RWPE2 (cell line): ENCODE measurements at regions not wholly inside any gene's neighbourhood (a gene's known extent, or its start where the extent isn't known, plus 50 kb on each side); places are given as distances from the start of the nearest gene placed in this dataset.
"Not testable (repeated sequence)": the region's sequence is repeated elsewhere in the genome, so short reads cannot be mapped to it uniquely, and the experiment has no call there.

Experiments used
- ATAC-seq: fragments of 200-7000 bp; cut with Tn5 transposase; 3 replicates; pipeline ENCODE4 v1.9.1; 2021; ENCODE audit warnings: low read depth
- DNase-seq: peaks from one replicate; pipeline ENCODE4 v3.0.0-alpha.2; 2020; ENCODE audit warnings: low spot score
- H3K27ac ChIP-seq: fragments of 450-650 bp; 2 replicates; pipeline ENCODE4 v1.5.1; 2017; ENCODE audit warnings: mild to moderate bottlenecking; ENCODE audit not compliant: poor library complexity, severe bottlenecking
- H3K27me3 ChIP-seq: fragments of 250-450 bp; sonication (Bioruptor Pico); 2 replicates; pipeline ENCODE4 v1.5.1; 2021; ENCODE audit warnings: mild to moderate bottlenecking, moderate library complexity; ENCODE audit not compliant: insufficient read depth, poor library complexity, severe bottlenecking
- H3K36me3 ChIP-seq: fragments of 250-450 bp; sonication (Bioruptor Pico); 2 replicates; pipeline ENCODE4 v1.5.1; 2020; ENCODE audit warnings: low read depth, mild to moderate bottlenecking, moderate library complexity
- H3K4me1 ChIP-seq: fragments of 250-450 bp; sonication (Bioruptor Pico); 2 replicates; pipeline ENCODE4 v1.5.1; 2021; ENCODE audit warnings: mild to moderate bottlenecking, moderate library complexity; ENCODE audit not compliant: insufficient read depth, poor library complexity, severe bottlenecking
- H3K4me3 ChIP-seq: fragments of 250-450 bp; sonication (Bioruptor Pico); 2 replicates; pipeline ENCODE4 v1.5.1; 2021; ENCODE audit warnings: mild to moderate bottlenecking, moderate library complexity; ENCODE audit not compliant: severe bottlenecking
- H3K9me3 ChIP-seq: fragments of 250-450 bp; sonication (Bioruptor Pico); 2 replicates; pipeline ENCODE4 v1.5.1; 2021; ENCODE audit warnings: mild to moderate bottlenecking, moderate library complexity; ENCODE audit not compliant: severe bottlenecking
- CTCF ChIP-seq: fragments of 450-650 bp; IDR thresholded peaks from one replicate; pipeline ENCODE4 v1.5.1; 2017; ENCODE audit warnings: mild to moderate bottlenecking, moderate library complexity; ENCODE audit not compliant: poor library complexity, severe bottlenecking

GRCh38 chr21:18826562-18826961 is 423.0 kb upstream of the TMPRSS15 start:
- no peak for ATAC-seq
- Histone ChIP-seq H3K4me3 (no peak overlapping the region), H3K36me3 (no peaks in the 10 kb centered on the region), H3K9me3 (no peaks in the 10 kb centered on the region), H3K27me3 (no peaks in the 10 kb centered on the region), H3K27ac (no peak overlapping the region), H3K4me1 (no peaks in the 10 kb centered on the region)
- TF ChIP-seq CTCF: no peak
- no peak for DNase-seq

- 0 out of 3 replicates have a peak, but pooled peaks have one; percentile 11 for ATAC-seq
- Histone ChIP-seq H3K27ac (peak overlapping the region; percentile 19), H3K4me3 (no peak overlapping the region), H3K9me3 (no peaks in the 10 kb centered on the region), H3K27me3 (no peaks in the 10 kb centered on the region), H3K36me3 (no peaks in the 10 kb centered on the region), H3K4me1 (peaks cover 13% of the 10 kb centered on the region)
- no peak for DNase-seq
- TF ChIP-seq CTCF: no peak
These were observed 428.5 kb upstream of the TMPRSS15 start for GRCh38 chr21:18831942-18832676.

GRCh38 chr21:18832950-18833349 is 429.4 kb upstream of the TMPRSS15 start:
- Histone ChIP-seq H3K27ac (peak overlapping the region; percentile 19), H3K4me3 (no peak overlapping the region), H3K36me3 (no peaks in the 10 kb centered on the region), H3K4me1 (peaks cover 13% of the 10 kb centered on the region), H3K27me3 (no peaks in the 10 kb centered on the region), H3K9me3 (no peaks in the 10 kb centered on the region)
- ATAC-seq: peak; percentile 96
- no peak for TF ChIP-seq CTCF
- DNase-seq: no peak

GRCh38 chr21:18834121-18834520 is 430.5 kb upstream of the TMPRSS15 start:
- not testable (repeated sequence) for H3K27me3 ChIP-seq, H3K27ac ChIP-seq, ATAC-seq, H3K9me3 ChIP-seq, DNase-seq, H3K36me3 ChIP-seq, H3K4me3 ChIP-seq
- H3K4me1 ChIP-seq: peaks cover 13% of the 10 kb centered on the region

- ATAC-seq (0 out of 3 replicates have a peak, but pooled peaks have one; percentile 31), DNase-seq (no peak)
- H3K36me3 ChIP-seq: no peaks in the 10 kb centered on the region
These were observed 436.7 kb upstream of the TMPRSS15 start for GRCh38 chr21:18840239-18840638.

GRCh38 chr21:18857606-18858005 is 454.0 kb upstream of the TMPRSS15 start:
- not testable (repeated sequence) for DNase-seq, H3K4me1 ChIP-seq, ATAC-seq, H3K27ac ChIP-seq, H3K27me3 ChIP-seq, H3K9me3 ChIP-seq, H3K4me3 ChIP-seq, H3K36me3 ChIP-seq

More at GRCh38 chr21:18840239-18840638, 436.7 kb upstream of the TMPRSS15 start:
- Histone ChIP-seq H3K9me3 (no peaks in the 10 kb centered on the region), H3K4me3 (no peak overlapping the region), H3K27ac (no peak overlapping the region), H3K4me1 (no peaks in the 10 kb centered on the region), H3K27me3 (no peaks in the 10 kb centered on the region)
- peak; percentile 51 for TF ChIP-seq CTCF
